HepG2 (cell line): ENCODE measurements at regions not wholly inside any gene's neighbourhood (a gene's known extent, or its start where the extent isn't known, plus 50 kb on each side); places are given as distances from the start of the nearest gene placed in this dataset.

ENCODE experiments used
- ATAC-seq: fragments of 200-7000 bp; cut with Tn5 transposase; 3 replicates; pipeline ENCODE4 v1.9.1; 2020; ENCODE audit warnings: mild to moderate bottlenecking, moderate library complexity
- BruUV-seq: library from RNA; stranded (reverse); fragments of 400-500 nt; replicated peaks from 2 replicates; lab custom pipeline; 2021; lab: Mats Ljungman, UMichigan
- CTCF ChIA-PET: fragments of 300-600 bp; formaldehyde crosslinking; extraction: SDS; loops from one replicate; lab custom pipeline; 2021; ENCODE audit warnings: low total read pairs, inconsistent platforms, low intra/inter-chr PET ratio; lab: Yijun Ruan, JAX
- POLR2A ChIA-PET: fragments of 350-600 bp; sonication (Branson Sonifier 250); formaldehyde crosslinking; loops from one replicate; lab custom pipeline; 2020; ENCODE audit warnings: antibody characterized with exemption, inconsistent platforms; lab: Yijun Ruan, JAX
- DNase-seq: peaks from one replicate; pipeline ENCODE4 v3.0.0-alpha.2; 2015; ENCODE audit warnings: low spot score
- FAIRE-seq: peaks from 3 replicates; lab custom pipeline; 2011; peaks lifted over from hg19 to GRCh38; lab: Jason Lieb, UNC
- H2AFZ ChIP-seq: one replicate; pipeline ENCODE4 v1.6.1; 2011; ENCODE audit warnings: low read length, inconsistent platforms
- H3K27ac ChIP-seq: fragments of 300-600 bp; 3 replicates; pipeline ENCODE4 v1.8.0; 2011; ENCODE audit warnings: mixed run types, mild to moderate bottlenecking, mixed read lengths, low read length, inconsistent platforms; ENCODE audit not compliant: insufficient read depth; ENCODE audit errors: extremely low read length
- H3K27me3 ChIP-seq, 2 experiments: fragments of 200-600 bp in 1 of 2; 2 replicates in 1 of 2; 3 replicates in 1 of 2; pipeline versions ENCODE4 v1.6.0 to v1.8.0; 2011; ENCODE audit warnings: low read length in 2 of 2, mild to moderate bottlenecking in 2 of 2, moderate library complexity in 2 of 2, inconsistent platforms in 1 of 2; ENCODE audit not compliant: insufficient read depth in 2 of 2, control insufficient read depth in 1 of 2
- H3K36me3 ChIP-seq, 2 experiments: fragments of 200-600 bp in 1 of 2; replicated peaks in 1 of 2; 2 replicates in 1 of 2; 3 replicates in 1 of 2; pipeline versions ENCODE4 v1.5.1 to v1.8.0; 2011; ENCODE audit warnings: low read length in 2 of 2, inconsistent platforms in 1 of 2; ENCODE audit not compliant: insufficient read depth in 2 of 2, control insufficient read depth in 1 of 2
- H3K4me1 ChIP-seq: 2 replicates; pipeline ENCODE4 v1.5.1; 2012; ENCODE audit warnings: low read length, inconsistent platforms; ENCODE audit not compliant: insufficient read depth
- H3K4me2 ChIP-seq: 2 replicates; pipeline ENCODE4 v1.6.0; 2011; ENCODE audit warnings: low read depth, low read length, inconsistent platforms
- H3K4me3 ChIP-seq, 3 experiments: fragments of 200-600 bp in 1 of 3; sonication (generic), shearing (Covaris generic) in 1 of 3; replicated peaks in 1 of 3; 2 replicates each; pipeline ENCODE4 v1.5.1; 2011 to 2016; ENCODE audit warnings: low read length in 3 of 3, inconsistent platforms in 2 of 3, low read depth in 2 of 3, mild to moderate bottlenecking in 2 of 3, control low read depth in 1 of 3, mixed read lengths in 1 of 3; ENCODE audit not compliant: insufficient read depth in 1 of 3
- H3K79me2 ChIP-seq: one replicate; pipeline ENCODE4 v1.6.1; 2011; ENCODE audit warnings: low read length, inconsistent platforms; ENCODE audit not compliant: insufficient read depth
- H3K9ac ChIP-seq: 2 replicates; pipeline ENCODE4 v1.6.0; 2011; ENCODE audit warnings: mild to moderate bottlenecking, low read depth, low read length, inconsistent platforms; ENCODE audit not compliant: insufficient read depth
- H3K9me3 ChIP-seq: 2 replicates; pipeline ENCODE4 v1.5.1; 2012; ENCODE audit warnings: mild to moderate bottlenecking, low read length
- H4K20me1 ChIP-seq: 2 replicates; pipeline ENCODE4 v1.6.0; 2011; ENCODE audit warnings: inconsistent platforms, mild to moderate bottlenecking, low read length, moderate library complexity; ENCODE audit not compliant: insufficient read depth
- FOXA1 ChIP-seq, 2 experiments: fragments of 450-650 bp in 1 of 2; sonication (generic) in 1 of 2; formaldehyde crosslinking in 1 of 2; IDR thresholded peaks; 2 replicates each; pipeline versions ENCODE4 v1.4.0 to v1.6.1; 2016 to 2020; ENCODE audit warnings: missing genetic modification reagents in 1 of 2
- GATAD2A ChIP-seq: IDR thresholded peaks from 2 replicates; pipeline ENCODE4 v1.6.1; 2016
- NAIF1 ChIP-seq: sonication (generic); formaldehyde crosslinking; IDR thresholded peaks from 2 replicates; pipeline ENCODE4 v1.5.0; 2020; ENCODE audit warnings: mild to moderate bottlenecking, missing genetic modification reagents, borderline replicate concordance
- NKX3-1 ChIP-seq: sonication (generic); formaldehyde crosslinking; IDR thresholded peaks from 2 replicates; pipeline ENCODE4 v1.5.0; 2020; ENCODE audit warnings: missing genetic modification reagents
- PTBP1 ChIP-seq: fragments of 200-400 bp; formaldehyde crosslinking; IDR thresholded peaks from 2 replicates; pipeline ENCODE4 v1.6.1; 2018; ENCODE audit warnings: low read length, low read depth; ENCODE audit not compliant: poor library complexity, severe bottlenecking
- RFX5 ChIP-seq: IDR thresholded peaks from 2 replicates; pipeline ENCODE4 v1.6.1; 2011; ENCODE audit warnings: low read depth, low read length, improper control_type of control experiment
- RFXAP ChIP-seq: sonication (generic); formaldehyde crosslinking; IDR thresholded peaks from 2 replicates; pipeline ENCODE4 v1.4.0; 2020; ENCODE audit warnings: missing genetic modification reagents, borderline replicate concordance
- TMF1 ChIP-seq: sonication (generic); formaldehyde crosslinking; IDR thresholded peaks from 2 replicates; pipeline ENCODE4 v1.8.1; 2022; ENCODE audit warnings: low read depth, missing genetic modification reagents
- ZNF138 ChIP-seq: sonication (generic); formaldehyde crosslinking; IDR thresholded peaks from 2 replicates; pipeline ENCODE4 v1.5.0; 2020; ENCODE audit warnings: mild to moderate bottlenecking, low read depth, missing genetic modification reagents
- ZNF3 ChIP-seq: IDR thresholded peaks from 2 replicates; pipeline ENCODE4 v1.7.0; 2017; ENCODE audit warnings: inconsistent platforms
- WGBS: methylation state at CpG from one replicate; pipeline ENCODE4 v1.1.6; 2017; ENCODE audit warnings: low lambda C conversion rate; 5-methylcytosine and 5-hydroxymethylcytosine counted together
- in situ Hi-C: cut with HindIII; loops from 2 replicates; pipeline ENCODE4 v1.10.0; 2017; ENCODE audit warnings: low pct_unique_long_range_greater_than_20kb; ENCODE audit not compliant: extremely low pct_ligation_motif_present
- intact Hi-C: fragments of 100-400 bp; cut with micrococcal nuclease; formaldehyde crosslinking; loops from one replicate; pipeline ENCODE4 v1.10.0; 2022; ENCODE audit not compliant: unreplicated experiment
- TF ChIP-seq, protein P1 (sequence below): sonication (generic); formaldehyde crosslinking; IDR thresholded peaks from 2 replicates; pipeline ENCODE4 v1.5.1; 2020; ENCODE audit warnings: missing genetic modification reagents, mild to moderate bottlenecking, borderline replicate concordance
- TF ChIP-seq, protein P2 (sequence below): conservative IDR thresholded peaks from 2 replicates; pipeline ENCODE4 v1.6.1; 2018; ENCODE audit warnings: missing genetic modification reagents
- TF ChIP-seq, protein P3 (sequence below): sonication (generic); formaldehyde crosslinking; IDR thresholded peaks from 2 replicates; pipeline ENCODE4 v1.4.0; 2020; ENCODE audit warnings: mild to moderate bottlenecking, missing genetic modification reagents, borderline replicate concordance

DNA sequence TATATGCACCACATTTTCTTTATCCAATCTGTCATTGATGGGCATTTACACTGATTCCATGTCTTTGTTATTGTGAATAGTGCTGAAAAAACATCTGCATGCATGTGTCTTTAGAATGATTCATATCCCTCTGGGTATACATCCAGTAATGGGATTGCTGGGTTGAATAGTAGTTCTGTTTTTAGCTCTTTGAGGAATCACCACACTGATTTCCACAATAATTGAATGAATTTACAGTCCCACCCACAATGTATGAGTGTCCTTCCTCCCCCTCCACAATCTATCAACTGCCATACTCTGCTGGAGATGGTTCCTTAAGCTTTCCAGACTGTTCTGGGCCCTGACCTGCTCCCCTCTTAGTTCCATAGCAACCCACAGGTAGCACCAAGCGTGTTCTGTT is 667.0 kb downstream of the LIG4 start:
- DNase-seq (no peak), FAIRE-seq (no peak), ATAC-seq (no peak)
- no peaks in the 10 kb centered on the region for H4K20me1 ChIP-seq
- no peaks in the 10 kb centered on the region for H3K79me2 ChIP-seq
- no peaks in the 10 kb centered on the region for H3K36me3 ChIP-seq
- intact Hi-C loops, result no loop called here
- BruUV-seq, result no TSS peak
- 0% methylated on average over 1 of the region's 1 CpG for WGBS
- no peaks in the 10 kb centered on the region for H3K4me1 ChIP-seq
- no peaks in the 10 kb centered on the region for H3K9me3 ChIP-seq
- ChIA-PET CTCF (no interaction called here), POLR2A (no interaction called here)
- H3K27ac ChIP-seq, result no peak overlapping the region
- no peak overlapping the region for H3K4me2 ChIP-seq
- TF ChIP-seq RFXAP (CRISPR knock-in tag) (no peak), TMF1 (no peak), NKX3-1 (CRISPR knock-in tag) (no peak), NAIF1 (CRISPR knock-in tag) (no peak), RFX5 (no peak), ZNF3 (CRISPR knock-in tag) (no peak), PTBP1 (no peak), ZNF138 (CRISPR knock-in tag) (no peak), GATAD2A (CRISPR knock-in tag) (no peak), FOXA1 (IDR thresholded peaks at IDR 0.05) (no peak), FOXA1 (CRISPR knock-in tag; IDR thresholded peaks at IDR 0.05) (no peak)
- TF ChIP-seq, protein P1, sequence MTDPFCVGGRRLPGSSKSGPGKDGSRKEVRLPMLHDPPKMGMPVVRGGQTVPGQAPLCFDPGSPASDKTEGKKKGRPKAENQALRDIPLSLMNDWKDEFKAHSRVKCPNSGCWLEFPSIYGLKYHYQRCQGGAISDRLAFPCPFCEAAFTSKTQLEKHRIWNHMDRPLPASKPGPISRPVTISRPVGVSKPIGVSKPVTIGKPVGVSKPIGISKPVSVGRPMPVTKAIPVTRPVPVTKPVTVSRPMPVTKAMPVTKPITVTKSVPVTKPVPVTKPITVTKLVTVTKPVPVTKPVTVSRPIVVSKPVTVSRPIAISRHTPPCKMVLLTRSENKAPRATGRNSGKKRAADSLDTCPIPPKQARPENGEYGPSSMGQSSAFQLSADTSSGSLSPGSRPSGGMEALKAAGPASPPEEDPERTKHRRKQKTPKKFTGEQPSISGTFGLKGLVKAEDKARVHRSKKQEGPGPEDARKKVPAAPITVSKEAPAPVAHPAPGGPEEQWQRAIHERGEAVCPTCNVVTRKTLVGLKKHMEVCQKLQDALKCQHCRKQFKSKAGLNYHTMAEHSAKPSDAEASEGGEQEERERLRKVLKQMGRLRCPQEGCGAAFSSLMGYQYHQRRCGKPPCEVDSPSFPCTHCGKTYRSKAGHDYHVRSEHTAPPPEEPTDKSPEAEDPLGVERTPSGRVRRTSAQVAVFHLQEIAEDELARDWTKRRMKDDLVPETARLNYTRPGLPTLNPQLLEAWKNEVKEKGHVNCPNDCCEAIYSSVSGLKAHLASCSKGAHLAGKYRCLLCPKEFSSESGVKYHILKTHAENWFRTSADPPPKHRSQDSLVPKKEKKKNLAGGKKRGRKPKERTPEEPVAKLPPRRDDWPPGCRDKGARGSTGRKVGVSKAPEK (CRISPR knock-in tag), result no peak
- TF ChIP-seq, protein P2, sequence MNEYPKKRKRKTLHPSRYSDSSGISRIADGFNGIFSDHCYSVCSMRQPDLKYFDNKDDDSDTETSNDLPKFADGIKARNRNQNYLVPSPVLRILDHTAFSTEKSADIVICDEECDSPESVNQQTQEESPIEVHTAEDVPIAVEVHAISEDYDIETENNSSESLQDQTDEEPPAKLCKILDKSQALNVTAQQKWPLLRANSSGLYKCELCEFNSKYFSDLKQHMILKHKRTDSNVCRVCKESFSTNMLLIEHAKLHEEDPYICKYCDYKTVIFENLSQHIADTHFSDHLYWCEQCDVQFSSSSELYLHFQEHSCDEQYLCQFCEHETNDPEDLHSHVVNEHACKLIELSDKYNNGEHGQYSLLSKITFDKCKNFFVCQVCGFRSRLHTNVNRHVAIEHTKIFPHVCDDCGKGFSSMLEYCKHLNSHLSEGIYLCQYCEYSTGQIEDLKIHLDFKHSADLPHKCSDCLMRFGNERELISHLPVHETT (CRISPR knock-in tag), result no peak
- TF ChIP-seq, protein P3, sequence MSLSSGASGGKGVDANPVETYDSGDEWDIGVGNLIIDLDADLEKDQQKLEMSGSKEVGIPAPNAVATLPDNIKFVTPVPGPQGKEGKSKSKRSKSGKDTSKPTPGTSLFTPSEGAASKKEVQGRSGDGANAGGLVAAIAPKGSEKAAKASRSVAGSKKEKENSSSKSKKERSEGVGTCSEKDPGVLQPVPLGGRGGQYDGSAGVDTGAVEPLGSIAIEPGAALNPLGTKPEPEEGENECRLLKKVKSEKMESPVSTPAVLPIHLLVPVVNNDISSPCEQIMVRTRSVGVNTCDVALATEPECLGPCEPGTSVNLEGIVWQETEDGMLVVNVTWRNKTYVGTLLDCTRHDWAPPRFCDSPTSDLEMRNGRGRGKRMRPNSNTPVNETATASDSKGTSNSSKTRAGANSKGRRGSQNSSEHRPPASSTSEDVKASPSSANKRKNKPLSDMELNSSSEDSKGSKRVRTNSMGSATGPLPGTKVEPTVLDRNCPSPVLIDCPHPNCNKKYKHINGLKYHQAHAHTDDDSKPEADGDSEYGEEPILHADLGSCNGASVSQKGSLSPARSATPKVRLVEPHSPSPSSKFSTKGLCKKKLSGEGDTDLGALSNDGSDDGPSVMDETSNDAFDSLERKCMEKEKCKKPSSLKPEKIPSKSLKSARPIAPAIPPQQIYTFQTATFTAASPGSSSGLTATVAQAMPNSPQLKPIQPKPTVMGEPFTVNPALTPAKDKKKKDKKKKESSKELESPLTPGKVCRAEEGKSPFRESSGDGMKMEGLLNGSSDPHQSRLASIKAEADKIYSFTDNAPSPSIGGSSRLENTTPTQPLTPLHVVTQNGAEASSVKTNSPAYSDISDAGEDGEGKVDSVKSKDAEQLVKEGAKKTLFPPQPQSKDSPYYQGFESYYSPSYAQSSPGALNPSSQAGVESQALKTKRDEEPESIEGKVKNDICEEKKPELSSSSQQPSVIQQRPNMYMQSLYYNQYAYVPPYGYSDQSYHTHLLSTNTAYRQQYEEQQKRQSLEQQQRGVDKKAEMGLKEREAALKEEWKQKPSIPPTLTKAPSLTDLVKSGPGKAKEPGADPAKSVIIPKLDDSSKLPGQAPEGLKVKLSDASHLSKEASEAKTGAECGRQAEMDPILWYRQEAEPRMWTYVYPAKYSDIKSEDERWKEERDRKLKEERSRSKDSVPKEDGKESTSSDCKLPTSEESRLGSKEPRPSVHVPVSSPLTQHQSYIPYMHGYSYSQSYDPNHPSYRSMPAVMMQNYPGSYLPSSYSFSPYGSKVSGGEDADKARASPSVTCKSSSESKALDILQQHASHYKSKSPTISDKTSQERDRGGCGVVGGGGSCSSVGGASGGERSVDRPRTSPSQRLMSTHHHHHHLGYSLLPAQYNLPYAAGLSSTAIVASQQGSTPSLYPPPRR (CRISPR knock-in tag), result no peak
- TF ChIP-seq, all 625 proteins: peak for 0
- no peak overlapping the region for H3K4me3 ChIP-seq
- in situ Hi-C loops, result no loop called here
- H2AFZ ChIP-seq, result no peak overlapping the region
- no peak overlapping the region for H3K9ac ChIP-seq
- H3K27me3 ChIP-seq, result no peaks in the 10 kb centered on the region
